ENCODE measurements at regions not wholly inside any gene's neighbourhood (a gene's known extent, or its start where the extent isn't known, plus 50 kb on each side); places are given as distances from the start of the nearest gene placed in this dataset.

DNA sequence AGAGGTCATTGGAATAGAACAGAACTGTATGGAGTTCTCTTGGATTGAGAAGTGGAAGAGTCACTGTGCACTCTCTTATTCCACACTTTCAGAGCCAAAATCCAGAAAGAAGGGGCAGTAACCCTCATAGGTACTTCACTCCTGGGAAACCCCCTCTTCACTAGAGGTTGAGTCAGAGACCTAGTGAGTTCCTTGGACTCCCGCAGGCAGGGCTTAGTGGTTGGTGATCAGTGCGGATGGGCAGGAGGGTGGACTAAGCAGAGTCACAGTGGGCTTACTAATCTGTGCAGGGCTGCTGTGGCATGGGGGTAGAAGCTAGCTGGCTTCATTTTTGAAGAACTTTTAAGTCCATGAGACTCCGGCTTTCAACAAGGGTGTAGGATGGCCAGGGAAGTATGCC, 95.0 kb upstream of the MLN start:
- no peaks in the 10 kb centered on the region for H3K36me3 ChIP-seq (ENCODE audit: low read depth)
- no peak for ATAC-seq (ENCODE audit: low read depth)
- no peaks in the 10 kb centered on the region for H3K27me3 ChIP-seq (ENCODE audit: insufficient read depth, poor library complexity, severe bottlenecking)
- TF ChIP-seq, protein P1, sequence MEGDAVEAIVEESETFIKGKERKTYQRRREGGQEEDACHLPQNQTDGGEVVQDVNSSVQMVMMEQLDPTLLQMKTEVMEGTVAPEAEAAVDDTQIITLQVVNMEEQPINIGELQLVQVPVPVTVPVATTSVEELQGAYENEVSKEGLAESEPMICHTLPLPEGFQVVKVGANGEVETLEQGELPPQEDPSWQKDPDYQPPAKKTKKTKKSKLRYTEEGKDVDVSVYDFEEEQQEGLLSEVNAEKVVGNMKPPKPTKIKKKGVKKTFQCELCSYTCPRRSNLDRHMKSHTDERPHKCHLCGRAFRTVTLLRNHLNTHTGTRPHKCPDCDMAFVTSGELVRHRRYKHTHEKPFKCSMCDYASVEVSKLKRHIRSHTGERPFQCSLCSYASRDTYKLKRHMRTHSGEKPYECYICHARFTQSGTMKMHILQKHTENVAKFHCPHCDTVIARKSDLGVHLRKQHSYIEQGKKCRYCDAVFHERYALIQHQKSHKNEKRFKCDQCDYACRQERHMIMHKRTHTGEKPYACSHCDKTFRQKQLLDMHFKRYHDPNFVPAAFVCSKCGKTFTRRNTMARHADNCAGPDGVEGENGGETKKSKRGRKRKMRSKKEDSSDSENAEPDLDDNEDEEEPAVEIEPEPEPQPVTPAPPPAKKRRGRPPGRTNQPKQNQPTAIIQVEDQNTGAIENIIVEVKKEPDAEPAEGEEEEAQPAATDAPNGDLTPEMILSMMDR (IDR thresholded peaks at IDR 0.05; ENCODE audit: poor library complexity, severe bottlenecking): no peak
- no peak overlapping the region for H3K4me3 ChIP-seq (ENCODE audit: severe bottlenecking)
- no peak overlapping the region for H3K27ac ChIP-seq (ENCODE audit: poor library complexity, severe bottlenecking)
- H3K9me3 ChIP-seq (ENCODE audit: severe bottlenecking): no peaks in the 10 kb centered on the region
- no peaks in the 10 kb centered on the region for H3K4me1 ChIP-seq (ENCODE audit: insufficient read depth, poor library complexity, severe bottlenecking)
- no peak for DNase-seq (ENCODE audit: low spot score)

DNA sequence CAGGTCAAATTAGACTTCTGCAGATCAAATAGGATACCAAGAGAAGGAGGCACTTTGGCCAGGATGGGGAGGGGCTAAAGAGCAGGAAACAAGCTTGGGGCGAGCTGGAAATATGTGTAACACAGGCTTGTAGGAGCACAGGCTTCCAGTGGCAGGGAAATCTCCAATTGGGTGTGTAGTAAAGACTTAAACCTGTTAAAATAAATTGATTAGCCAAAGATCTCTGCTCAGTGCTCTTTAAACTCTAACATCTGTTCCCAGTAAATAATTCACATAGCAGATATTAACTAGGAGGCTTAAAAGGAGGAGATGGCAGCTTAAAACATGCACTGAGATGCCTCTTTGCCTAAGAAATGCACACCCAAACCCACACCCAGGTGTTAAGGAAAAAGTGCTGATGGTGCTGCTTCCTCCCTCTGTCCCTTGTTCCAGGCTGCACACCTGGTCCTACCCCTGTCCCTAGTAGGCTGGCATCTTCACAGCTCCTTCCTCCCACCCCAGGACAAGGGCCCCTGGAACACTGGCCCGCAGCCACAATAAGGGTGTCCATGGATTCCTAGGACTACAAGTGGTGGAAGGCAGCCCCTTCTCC, 93.5 kb upstream of the MLN start:
- H3K27me3 ChIP-seq (ENCODE audit: insufficient read depth, poor library complexity, severe bottlenecking): no peaks in the 10 kb centered on the region
- H3K9me3 ChIP-seq (ENCODE audit: severe bottlenecking): no peaks in the 10 kb centered on the region
- H3K4me3 ChIP-seq (ENCODE audit: severe bottlenecking): no peak overlapping the region
- no peaks in the 10 kb centered on the region for H3K36me3 ChIP-seq (ENCODE audit: low read depth)
- no peak for DNase-seq (ENCODE audit: low spot score)
- no peak for ATAC-seq (ENCODE audit: low read depth)
- TF ChIP-seq, protein P1 (IDR thresholded peaks at IDR 0.05; ENCODE audit: poor library complexity, severe bottlenecking): no peak
- H3K4me1 ChIP-seq (ENCODE audit: insufficient read depth, poor library complexity, severe bottlenecking): no peaks in the 10 kb centered on the region
- H3K27ac ChIP-seq (ENCODE audit: poor library complexity, severe bottlenecking): no peak overlapping the region

DNA sequence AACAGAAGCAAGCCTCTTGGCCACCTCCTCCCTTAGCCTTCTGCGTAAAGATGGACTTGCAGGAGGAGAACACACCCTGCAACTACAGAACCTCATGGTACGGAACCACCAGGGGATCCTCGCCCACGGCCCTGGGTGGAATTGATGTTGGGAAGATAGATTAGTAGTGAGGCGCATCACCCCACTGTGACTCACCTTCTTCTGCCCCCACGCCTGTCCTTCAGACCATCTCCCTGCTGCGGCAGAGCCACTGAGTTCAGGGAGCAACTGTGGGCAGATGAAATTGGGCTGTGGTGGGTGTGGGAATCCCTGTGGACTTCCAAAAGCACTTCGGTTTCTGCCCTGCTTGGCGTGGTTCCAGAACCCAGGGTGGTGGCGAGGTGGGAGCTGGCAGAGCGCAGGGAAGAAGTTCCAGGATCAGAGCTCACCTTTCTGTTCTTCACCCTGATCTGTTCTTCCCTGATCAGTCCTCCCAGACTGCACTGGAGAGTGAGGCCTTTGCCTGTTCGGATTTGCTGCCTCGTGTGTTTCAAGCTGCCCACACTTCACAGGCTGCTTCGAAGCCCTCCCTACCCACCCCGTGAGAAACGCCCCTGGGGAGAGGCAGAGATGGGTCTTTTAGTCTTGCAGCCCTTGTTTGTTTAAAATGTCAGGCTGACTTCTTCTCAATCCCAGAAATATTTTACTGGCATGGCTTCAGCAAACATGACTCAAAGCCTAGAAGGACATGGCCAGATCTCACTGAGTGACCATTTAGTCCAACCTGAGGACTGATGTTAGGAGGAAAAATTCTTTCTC, 92.8 kb upstream of the MLN start:
- H3K9me3 ChIP-seq (ENCODE audit: severe bottlenecking): no peaks in the 10 kb centered on the region
- ATAC-seq (ENCODE audit: low read depth) (no peak), DNase-seq (ENCODE audit: low spot score) (no peak)
- no peaks in the 10 kb centered on the region for H3K4me1 ChIP-seq (ENCODE audit: insufficient read depth, poor library complexity, severe bottlenecking)
- no peak overlapping the region for H3K4me3 ChIP-seq (ENCODE audit: severe bottlenecking)
- H3K27ac ChIP-seq (ENCODE audit: poor library complexity, severe bottlenecking): no peak overlapping the region
- H3K27me3 ChIP-seq (ENCODE audit: insufficient read depth, poor library complexity, severe bottlenecking): no peaks in the 10 kb centered on the region
- TF ChIP-seq, protein P1 (IDR thresholded peaks at IDR 0.05; ENCODE audit: poor library complexity, severe bottlenecking): no peak
- H3K36me3 ChIP-seq (ENCODE audit: low read depth): no peaks in the 10 kb centered on the region

DNA sequence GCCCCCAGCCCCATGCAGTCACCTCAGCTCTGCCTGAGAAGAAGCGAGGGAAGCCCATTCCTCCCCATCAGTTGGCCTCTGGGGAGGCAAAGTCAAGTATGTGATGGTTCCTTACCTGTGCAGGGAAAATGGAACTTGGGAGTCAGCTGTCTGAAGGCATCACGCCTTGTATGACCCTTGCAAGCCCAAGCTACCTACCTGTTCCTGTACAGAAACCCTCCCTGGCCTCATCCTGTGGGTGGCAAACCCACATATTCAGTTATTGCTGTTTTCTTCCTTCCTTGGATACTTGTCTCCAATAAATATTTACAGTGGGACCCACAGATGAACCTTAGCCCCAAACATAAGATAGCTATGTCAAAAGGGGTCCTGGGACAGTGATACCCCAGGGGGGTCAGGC, 92.2 kb upstream of the MLN start:
- ATAC-seq (ENCODE audit: low read depth) (no peak), DNase-seq (ENCODE audit: low spot score) (no peak)
- no peaks in the 10 kb centered on the region for H3K27me3 ChIP-seq (ENCODE audit: insufficient read depth, poor library complexity, severe bottlenecking)
- H3K4me1 ChIP-seq (ENCODE audit: insufficient read depth, poor library complexity, severe bottlenecking): no peaks in the 10 kb centered on the region
- no peaks in the 10 kb centered on the region for H3K9me3 ChIP-seq (ENCODE audit: severe bottlenecking)
- no peaks in the 10 kb centered on the region for H3K36me3 ChIP-seq (ENCODE audit: low read depth)
- H3K4me3 ChIP-seq (ENCODE audit: severe bottlenecking): no peak overlapping the region
- TF ChIP-seq, protein P1 (IDR thresholded peaks at IDR 0.05; ENCODE audit: poor library complexity, severe bottlenecking): no peak
- no peak overlapping the region for H3K27ac ChIP-seq (ENCODE audit: poor library complexity, severe bottlenecking)

DNA sequence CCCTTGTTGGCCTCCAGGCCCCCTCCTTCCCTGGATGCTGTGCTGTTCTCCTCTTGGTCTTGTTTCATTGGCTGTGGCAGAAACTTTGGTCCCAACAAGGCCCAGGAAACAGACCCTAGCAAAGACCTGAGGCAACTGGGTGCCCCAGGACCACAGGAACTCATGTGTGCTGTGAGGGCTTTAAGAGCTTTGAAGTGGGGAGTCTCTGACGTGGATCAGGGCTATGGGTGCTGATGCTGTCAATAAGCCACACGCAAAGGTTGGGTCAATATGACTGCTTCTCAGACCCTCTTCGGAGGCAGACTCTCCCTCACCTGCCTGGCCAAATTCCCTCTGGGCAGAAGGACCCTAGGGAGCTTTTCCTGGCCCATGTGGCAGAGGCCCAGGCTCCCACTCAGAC, 91.5 kb upstream of the MLN start:
- TF ChIP-seq, protein P1 (IDR thresholded peaks at IDR 0.05; ENCODE audit: poor library complexity, severe bottlenecking): no peak
- DNase-seq (ENCODE audit: low spot score): no peak
- H3K4me3 ChIP-seq (ENCODE audit: severe bottlenecking): no peak overlapping the region
- no peak overlapping the region for H3K27ac ChIP-seq (ENCODE audit: poor library complexity, severe bottlenecking)
- no peaks in the 10 kb centered on the region for H3K9me3 ChIP-seq (ENCODE audit: severe bottlenecking)
- H3K27me3 ChIP-seq (ENCODE audit: insufficient read depth, poor library complexity, severe bottlenecking): no peaks in the 10 kb centered on the region
- no peak for ATAC-seq (ENCODE audit: low read depth)
- no peaks in the 10 kb centered on the region for H3K36me3 ChIP-seq (ENCODE audit: low read depth)
- H3K4me1 ChIP-seq (ENCODE audit: insufficient read depth, poor library complexity, severe bottlenecking): no peaks in the 10 kb centered on the region

All from RWPE2 (cell line).